Right ventricle myocardium superior (tissue), 1 donor: ENCODE measurements at regions not wholly inside any gene's neighbourhood (a gene's known extent, or its start where the extent isn't known, plus 50 kb on each side); places are given as distances from the start of the nearest gene placed in this dataset.
"Not testable (repeated sequence)": the region's sequence is repeated elsewhere in the genome, so short reads cannot be mapped to it uniquely, and the experiment has no call there.

ENCODE experiments used
- ATAC-seq: fragments of 200-7000 bp; cut with Tn5 transposase; one replicate; pipeline ENCODE4 v1.9.1; 2020; ENCODE audit warnings: mild to moderate bottlenecking; ENCODE audit not compliant: poor library complexity
- DNase-seq: peaks from one replicate; pipeline ENCODE4 v3.0.0-alpha.2; 2020
- intact Hi-C: fragments of 100-400 bp; cut with DNase I; formaldehyde crosslinking; loops from one replicate; pipeline ENCODE4 v1.11.2; 2022
- donor health status: DM: no; HTN: yes; CAD: no; lungs with severe emphysema.

GRCh38 chr21:28333578-28334075, 659.0 kb downstream of the LTN1 start:
- ATAC-seq: no peak
- intact Hi-C loops: loop anchor here (10.0 kb wide), 1 partner anchor 269 kb away; no protein-coding TSS in a partner anchor
- no peak for DNase-seq

GRCh38 chr21:28332796-28333195, 659.9 kb downstream of the LTN1 start:
- no peak for DNase-seq
- intact Hi-C loops: loop anchor here (10.0 kb wide), 1 partner anchor 268 kb away; no protein-coding TSS in a partner anchor
- ATAC-seq: no peak

GRCh38 chr21:28325618-28326017, 667.1 kb downstream of the LTN1 start:
- intact Hi-C loops: no loop called here
- ATAC-seq (no peak), DNase-seq (no peak)

GRCh38 chr21:28324690-28325089, 668.0 kb downstream of the LTN1 start:
- DNase-seq (no peak), ATAC-seq (no peak)
- intact Hi-C loops: no loop called here

GRCh38 chr21:28317177-28317950, 675.3 kb downstream of the LTN1 start:
- intact Hi-C loops: no loop called here
- ATAC-seq (no peak), DNase-seq (no peak)

- DNase-seq (no peak), ATAC-seq (no peak)
- intact Hi-C loops: no loop called here
Observed at GRCh38 chr21:28311411-28312190, 681.1 kb downstream of the LTN1 start.

GRCh38 chr21:28310711-28311110, 682.0 kb downstream of the LTN1 start:
- intact Hi-C loops: no loop called here
- DNase-seq (no peak), ATAC-seq (no peak)

GRCh38 chr21:28310171-28310685, 682.4 kb downstream of the LTN1 start:
- intact Hi-C loops: no loop called here
- no peak for ATAC-seq

GRCh38 chr21:28309596-28309995, 683.1 kb downstream of the LTN1 start:
- intact Hi-C loops: no loop called here
- ATAC-seq (no peak), DNase-seq (no peak)

More at GRCh38 chr21:28310171-28310685, 682.4 kb downstream of the LTN1 start:
- no peak for DNase-seq

- DNase-seq: no peak
- intact Hi-C loops: no loop called here
- no peak for ATAC-seq
Observed at GRCh38 chr21:28308516-28308915, 684.2 kb downstream of the LTN1 start.

- intact Hi-C loops: no loop called here
- ATAC-seq (no peak), DNase-seq (no peak)
Observed at GRCh38 chr21:28299946-28300345, 692.7 kb downstream of the LTN1 start.

- ATAC-seq: no peak
- DNase-seq: no peak
- intact Hi-C loops: no loop called here
Observed at GRCh38 chr21:28298251-28298672, 694.4 kb downstream of the LTN1 start.

GRCh38 chr21:28294051-28294450, 698.6 kb downstream of the LTN1 start:
- no peak for ATAC-seq
- no peak for DNase-seq
- intact Hi-C loops: no loop called here

GRCh38 chr21:28283641-28284490, 708.8 kb downstream of the LTN1 start:
- intact Hi-C loops: no loop called here
- no peak for DNase-seq
- ATAC-seq: peak; percentile 93

GRCh38 chr21:28282833-28283232, 709.8 kb downstream of the LTN1 start:
- no peak for ATAC-seq
- intact Hi-C loops: no loop called here

GRCh38 chr21:28281357-28281756, 711.3 kb downstream of the LTN1 start:
- intact Hi-C loops, ATAC-seq: not testable (repeated sequence)

More at GRCh38 chr21:28282833-28283232, 709.8 kb downstream of the LTN1 start:
- DNase-seq: no peak

GRCh38 chr21:28280611-28281010, 712.1 kb downstream of the LTN1 start:
- no peak for DNase-seq
- intact Hi-C loops: no loop called here
- ATAC-seq: no peak

More at GRCh38 chr21:28281357-28281756, 711.3 kb downstream of the LTN1 start:
- DNase-seq: not testable (repeated sequence)

- no peak for ATAC-seq
- intact Hi-C loops: no loop called here
- DNase-seq: no peak
Observed at GRCh38 chr21:28277324-28277723, 715.4 kb downstream of the LTN1 start.
